ENCODE measurements at regions not wholly inside any gene's neighbourhood (a gene's known extent, or its start where the extent isn't known, plus 50 kb on each side); places are given as distances from the start of the nearest gene placed in this dataset.
"Not testable (repeated sequence)": the region's sequence is repeated elsewhere in the genome, so short reads cannot be mapped to it uniquely, and the experiment has no call there.

DNA sequence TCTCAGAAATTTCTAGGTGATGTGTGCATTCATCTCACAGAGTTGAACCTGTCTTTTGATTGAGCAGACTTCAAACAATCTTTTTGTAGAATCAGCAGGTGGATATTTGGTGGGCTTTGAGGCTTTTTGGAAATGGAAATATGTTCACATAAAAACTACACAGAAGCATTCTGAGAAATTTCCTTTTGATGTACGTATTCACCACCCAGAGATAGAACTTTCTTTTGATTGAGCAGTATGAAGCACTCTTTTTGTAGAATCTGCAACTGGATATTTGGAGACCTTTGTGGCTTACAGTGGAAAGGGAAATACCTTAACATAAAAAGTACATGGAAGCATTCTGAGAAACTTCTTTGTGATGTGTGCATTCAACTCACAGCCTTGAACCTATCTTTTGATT, 3515.0 kb downstream of the GOLGA6L6 start:
- Histone ChIP-seq H3K4me3 (no peak overlapping the region), H3K36me3 (no peaks in the 10 kb centered on the region), H3K27me3 (no peaks in the 10 kb centered on the region), H3K9me3 (peaks cover 0 to 87% (median 0%) of the 10 kb centered on the region in 11 donors), H3K4me1 (no peaks in the 10 kb centered on the region), H3K27ac (no peak overlapping the region)
- TF ChIP-seq, protein P1, sequence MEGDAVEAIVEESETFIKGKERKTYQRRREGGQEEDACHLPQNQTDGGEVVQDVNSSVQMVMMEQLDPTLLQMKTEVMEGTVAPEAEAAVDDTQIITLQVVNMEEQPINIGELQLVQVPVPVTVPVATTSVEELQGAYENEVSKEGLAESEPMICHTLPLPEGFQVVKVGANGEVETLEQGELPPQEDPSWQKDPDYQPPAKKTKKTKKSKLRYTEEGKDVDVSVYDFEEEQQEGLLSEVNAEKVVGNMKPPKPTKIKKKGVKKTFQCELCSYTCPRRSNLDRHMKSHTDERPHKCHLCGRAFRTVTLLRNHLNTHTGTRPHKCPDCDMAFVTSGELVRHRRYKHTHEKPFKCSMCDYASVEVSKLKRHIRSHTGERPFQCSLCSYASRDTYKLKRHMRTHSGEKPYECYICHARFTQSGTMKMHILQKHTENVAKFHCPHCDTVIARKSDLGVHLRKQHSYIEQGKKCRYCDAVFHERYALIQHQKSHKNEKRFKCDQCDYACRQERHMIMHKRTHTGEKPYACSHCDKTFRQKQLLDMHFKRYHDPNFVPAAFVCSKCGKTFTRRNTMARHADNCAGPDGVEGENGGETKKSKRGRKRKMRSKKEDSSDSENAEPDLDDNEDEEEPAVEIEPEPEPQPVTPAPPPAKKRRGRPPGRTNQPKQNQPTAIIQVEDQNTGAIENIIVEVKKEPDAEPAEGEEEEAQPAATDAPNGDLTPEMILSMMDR (IDR thresholded peaks at IDR 0.05) = no peak
- DNase-seq (no peak), ATAC-seq (no peak)
- intact Hi-C loops (cut with DNase I) = no loop called here
- WGBS, 2 donors = 19 to 24% methylated on average over 1 of the region's 1 CpG

DNA sequence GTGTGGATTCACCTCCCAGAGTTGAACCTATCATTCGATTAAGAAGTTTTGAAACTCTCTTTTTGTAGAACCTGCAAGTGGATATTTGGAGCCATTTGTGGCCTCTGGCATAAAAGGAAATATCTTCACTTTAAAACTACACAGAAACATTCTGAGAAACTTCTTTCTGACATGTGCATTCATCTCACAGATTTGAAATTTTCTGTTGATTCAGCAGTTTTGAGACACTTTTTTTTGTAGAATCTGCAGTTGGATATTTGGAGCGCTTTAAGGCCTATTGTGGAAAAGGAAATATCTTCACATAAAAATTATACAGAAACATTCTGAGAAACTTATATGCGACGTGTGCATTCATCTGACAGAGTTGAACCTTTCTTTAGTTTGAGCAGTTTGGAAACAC, 3519.6 kb downstream of the GOLGA6L6 start:
- H3K4me1 ChIP-seq; H3K27me3 ChIP-seq; ATAC-seq; H3K27ac ChIP-seq; intact Hi-C loops (cut with DNase I); DNase-seq; H3K4me3 ChIP-seq; H3K36me3 ChIP-seq: not testable (repeated sequence)
- WGBS, 2 donors = 65 to 70% methylated on average over 4 of the region's 4 CpGs
- H3K9me3 ChIP-seq = peaks cover 0 to 91% (median 0%) of the 10 kb centered on the region in 11 donors
